Activated B cell treated with CpG ODN at 0.5 μM for 24 hours (primary cell): ENCODE measurements at regions not wholly inside any gene's neighbourhood (a gene's known extent, or its start where the extent isn't known, plus 50 kb on each side); places are given as distances from the start of the nearest gene placed in this dataset.
"Not testable (repeated sequence)": the region's sequence is repeated elsewhere in the genome, so short reads cannot be mapped to it uniquely, and the experiment has no call there.

ENCODE experiments used
- ATAC-seq: fragments of 200-7000 bp; cut with Tn5 transposase; one replicate; pipeline ENCODE4 v1.10.0; 2021; ENCODE audit warnings: low read depth, mild to moderate bottlenecking, moderate library complexity
- CTCF ChIA-PET: fragments of 350-600 bp; sonication (Branson Sonifier 250); formaldehyde crosslinking; loops from one replicate; lab custom pipeline; 2021; ENCODE audit warnings: antibody characterized with exemption; lab: Charles Lee
- POLR2A ChIA-PET: fragments of 350-600 bp; sonication (Branson Sonifier 250); formaldehyde crosslinking; loops from one replicate; lab custom pipeline; 2021; ENCODE audit warnings: antibody characterized with exemption; lab: Charles Lee
- DNase-seq: peaks from one replicate; pipeline ENCODE4 v3.0.0; 2022
- H3K27ac Mint-ChIP-seq: one replicate; pipeline ENCODE4 v1.8.0; 2020; ENCODE audit warnings: mixed read lengths
- H3K27me3 Mint-ChIP-seq: one replicate; pipeline ENCODE4 v1.8.0; 2021; ENCODE audit warnings: mixed read lengths
- H3K36me3 Mint-ChIP-seq: one replicate; pipeline ENCODE4 v1.8.0; 2021; ENCODE audit warnings: low read depth, mixed read lengths
- H3K4me1 Mint-ChIP-seq: one replicate; pipeline ENCODE4 v1.8.0; 2021; ENCODE audit warnings: mixed read lengths
- H3K4me3 Mint-ChIP-seq: one replicate; pipeline ENCODE4 v1.8.0; 2020; ENCODE audit warnings: mild to moderate bottlenecking, mixed read lengths
- H3K9me3 Mint-ChIP-seq: one replicate; pipeline ENCODE4 v1.8.0; 2020; ENCODE audit warnings: mixed read lengths
- CTCF ChIP-seq: fragments of 200-600 bp; IDR thresholded peaks from one replicate; pipeline ENCODE4 v1.8.0; 2022; ENCODE audit warnings: antibody characterized with exemption, mild to moderate bottlenecking
- intact Hi-C: fragments of 100-400 bp; cut with micrococcal nuclease; formaldehyde crosslinking; loops from one replicate; pipeline ENCODE4 v1.15.1; 2024

DNA sequence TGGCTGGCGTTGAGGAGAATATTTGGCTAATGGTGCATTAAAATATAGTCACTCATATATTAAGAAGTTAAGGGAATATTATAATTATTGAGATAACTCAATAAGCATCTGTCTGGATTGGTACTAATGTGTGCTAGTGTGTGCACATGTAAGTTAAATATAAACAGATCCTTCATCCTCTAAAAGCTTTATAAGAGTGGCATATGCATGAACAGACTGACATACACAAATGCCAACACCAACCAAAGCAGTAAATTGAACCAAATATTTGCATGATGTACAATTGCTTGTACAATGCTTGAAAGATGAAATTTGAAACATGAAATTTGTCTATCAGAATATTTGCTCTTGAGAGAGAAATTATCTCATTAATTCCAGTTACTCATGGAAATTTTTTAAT lies 344.9 kb downstream of the ADGRL2 start:
- no peaks in the 10 kb centered on the region for H3K4me1 Mint-ChIP-seq
- no peak for DNase-seq
- H3K27ac Mint-ChIP-seq, result no peak overlapping the region
- TF ChIP-seq CTCF, result no peak
- H3K4me3 Mint-ChIP-seq, result no peak overlapping the region
- H3K9me3 Mint-ChIP-seq, result no peaks in the 10 kb centered on the region
- H3K36me3 Mint-ChIP-seq, result no peaks in the 10 kb centered on the region
- ATAC-seq, result no peak
- ChIA-PET POLR2A (no interaction called here), CTCF (no interaction called here)
- no peaks in the 10 kb centered on the region for H3K27me3 Mint-ChIP-seq
- intact Hi-C loops, result no loop called here

- ChIA-PET POLR2A (no interaction called here), CTCF (no interaction called here)
- no peak overlapping the region for H3K4me3 Mint-ChIP-seq
- no peaks in the 10 kb centered on the region for H3K9me3 Mint-ChIP-seq
- DNase-seq (no peak), ATAC-seq (no peak)
- H3K27me3 Mint-ChIP-seq, result no peaks in the 10 kb centered on the region
- no peak overlapping the region for H3K27ac Mint-ChIP-seq
- H3K36me3 Mint-ChIP-seq, result no peaks in the 10 kb centered on the region
- no peak for TF ChIP-seq CTCF
- H3K4me1 Mint-ChIP-seq, result no peaks in the 10 kb centered on the region
- intact Hi-C loops, result no loop called here
Measured at GRCh38 chr1:82143108-82143833, 342.5 kb downstream of the ADGRL2 start.

DNA sequence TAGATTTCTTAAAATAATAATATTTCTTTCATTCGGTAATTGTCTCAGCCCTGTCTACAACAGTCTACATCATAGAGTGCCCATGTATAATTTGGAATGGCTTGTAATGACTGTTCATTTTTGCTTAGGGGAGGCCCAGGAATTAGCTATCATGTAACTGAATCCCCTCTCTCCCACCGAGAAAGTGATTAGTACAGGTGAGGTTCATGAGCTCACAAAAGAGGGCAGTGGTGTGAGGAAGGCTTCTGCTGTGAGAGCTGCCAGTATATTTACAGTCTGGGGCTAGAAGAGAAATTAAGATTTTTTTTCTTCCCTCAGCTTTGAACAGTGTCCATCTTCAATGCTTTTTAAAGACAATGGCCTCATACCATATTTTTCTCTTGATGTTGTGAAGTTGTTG lies 340.7 kb downstream of the ADGRL2 start:
- Mint-ChIP-seq H3K9me3 (no peaks in the 10 kb centered on the region), H3K4me3 (no peak overlapping the region), H3K27me3 (no peaks in the 10 kb centered on the region), H3K4me1 (no peaks in the 10 kb centered on the region), H3K27ac (no peak overlapping the region), H3K36me3 (no peaks in the 10 kb centered on the region)
- ATAC-seq (no peak), DNase-seq (no peak)
- TF ChIP-seq CTCF, result no peak
- CTCF ChIA-PET, result interaction anchor here (0.5 kb wide), 1 partner anchor 603 kb away, joined by 3 read pairs; no protein-coding TSS in a partner anchor
- intact Hi-C loops, result no loop called here
- POLR2A ChIA-PET, result no interaction called here

DNA sequence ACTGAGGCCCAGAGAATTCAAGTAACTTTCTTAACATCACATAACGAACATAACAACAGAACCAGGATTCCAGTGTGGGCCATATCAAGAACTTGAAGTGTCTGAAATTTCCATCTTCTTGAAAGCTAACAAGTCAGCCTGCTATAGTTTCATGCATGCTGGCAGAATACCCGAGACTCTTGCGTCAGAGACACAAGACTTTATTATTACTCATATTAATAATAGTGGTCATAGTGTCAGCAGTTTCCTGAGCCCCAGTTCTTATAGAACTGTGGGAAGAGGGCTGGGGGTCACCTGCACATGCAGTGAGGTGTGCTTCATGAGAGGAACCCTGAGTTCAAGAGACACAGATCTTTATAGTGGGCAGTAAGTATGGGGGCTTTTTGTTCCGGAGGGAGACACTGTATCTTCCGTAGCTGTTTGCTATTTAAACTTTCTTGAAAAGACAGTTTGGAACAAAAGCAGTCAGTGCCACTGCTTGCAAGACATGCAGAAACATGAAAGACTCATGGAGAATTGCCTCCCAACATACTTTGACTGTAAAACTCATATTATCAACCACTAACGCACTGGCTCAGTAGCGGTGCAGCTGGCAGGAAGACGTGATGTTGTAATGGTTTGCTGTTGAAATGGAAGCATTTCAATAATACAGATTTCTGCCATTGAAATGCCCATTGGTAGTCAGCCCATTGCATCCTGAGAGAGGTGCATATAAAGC lies 339.2 kb downstream of the ADGRL2 start:
- ChIA-PET POLR2A (no interaction called here), CTCF (no interaction called here)
- no peak for DNase-seq
- Mint-ChIP-seq H3K36me3 (no peaks in the 10 kb centered on the region), H3K27me3 (no peaks in the 10 kb centered on the region), H3K27ac (no peak overlapping the region), H3K4me1 (no peaks in the 10 kb centered on the region), H3K9me3 (no peaks in the 10 kb centered on the region), H3K4me3 (no peak overlapping the region)
- intact Hi-C loops, result no loop called here
- no peak for ATAC-seq
- no peak for TF ChIP-seq CTCF

DNA sequence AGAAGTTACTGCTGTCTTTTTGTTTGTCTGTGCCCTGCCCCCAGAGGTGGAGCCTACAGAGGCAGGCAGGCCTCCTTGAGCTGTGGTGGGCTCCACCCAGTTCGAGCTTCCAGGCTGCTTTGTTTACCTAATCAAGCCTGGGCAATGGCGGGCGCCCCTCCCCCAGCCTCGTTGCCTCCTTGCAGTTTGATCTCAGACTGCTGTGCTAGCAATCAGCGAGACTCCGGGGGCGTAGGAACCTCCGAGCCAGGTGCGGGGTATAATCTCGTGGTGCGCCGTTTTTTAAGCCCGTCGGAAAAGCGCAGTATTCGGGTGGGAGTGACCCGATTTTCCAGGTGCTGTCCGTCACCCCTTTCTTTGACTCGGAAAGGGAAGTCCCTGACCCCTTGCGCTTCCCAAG lies 335.6 kb downstream of the ADGRL2 start:
- CTCF ChIA-PET, result not testable (repeated sequence)

More for the DNA sequence above, 335.6 kb downstream of the ADGRL2 start:
- H3K36me3 Mint-ChIP-seq, H3K4me1 Mint-ChIP-seq, DNase-seq, intact Hi-C loops, POLR2A ChIA-PET, H3K27ac Mint-ChIP-seq, ATAC-seq, H3K27me3 Mint-ChIP-seq, H3K4me3 Mint-ChIP-seq, H3K9me3 Mint-ChIP-seq: not testable (repeated sequence)
